Fibroblast of pulmonary artery (primary cell): ENCODE measurements at regions not wholly inside any gene's neighbourhood (a gene's known extent, or its start where the extent isn't known, plus 50 kb on each side); places are given as distances from the start of the nearest gene placed in this dataset.
"Not testable (repeated sequence)": the region's sequence is repeated elsewhere in the genome, so short reads cannot be mapped to it uniquely, and the experiment has no call there.

ENCODE experiments used
- DNase-seq: peaks from one replicate; pipeline ENCODE4 v3.0.0-alpha.2; 2010; ENCODE audit warnings: low read depth
- H3K4me3 ChIP-seq: replicated peaks from 2 replicates; pipeline ENCODE4 v1.5.1; 2011; ENCODE audit warnings: low read depth, mild to moderate bottlenecking, control low read depth, low read length, moderate library complexity
- CTCF ChIP-seq: IDR thresholded peaks from 2 replicates; pipeline ENCODE4 v1.5.1; 2011; ENCODE audit warnings: mild to moderate bottlenecking, control low read depth, low read length, inconsistent platforms; ENCODE audit errors: missing control alignments

- H3K4me3 ChIP-seq = no peak overlapping the region
- TF ChIP-seq CTCF = no peak
- no peak for DNase-seq
Observed at GRCh38 chr14:48714366-48714765, 871.8 kb downstream of the RPS29 start.

- H3K4me3 ChIP-seq = no peak overlapping the region
- no peak for DNase-seq
- no peak for TF ChIP-seq CTCF
Observed at GRCh38 chr14:48710133-48710532, 876.0 kb downstream of the RPS29 start.

DNA sequence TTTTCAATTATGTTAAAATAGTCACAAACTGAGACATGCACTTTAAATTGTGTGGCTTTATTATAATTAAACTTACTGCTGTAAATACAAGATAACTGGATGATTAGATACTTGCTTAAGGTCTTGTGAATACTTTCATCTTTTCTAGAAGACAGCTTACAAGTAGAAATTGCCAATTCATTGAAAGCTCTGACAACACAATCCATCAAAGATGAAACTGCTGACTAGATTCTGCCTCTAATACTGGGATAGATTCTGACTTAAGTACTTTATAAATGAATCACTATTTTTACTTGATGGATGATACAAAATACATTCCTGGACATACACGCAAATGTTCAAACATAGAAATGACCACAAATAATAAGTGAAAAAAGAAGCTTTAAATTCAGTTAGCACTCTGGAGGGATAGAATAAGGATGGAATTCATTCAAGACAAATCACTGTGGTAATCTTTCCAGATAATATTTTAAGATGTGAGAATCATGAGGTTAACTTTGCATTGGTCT is 876.8 kb downstream of the RPS29 start:
- DNase-seq = no peak
- TF ChIP-seq CTCF = no peak
- no peak overlapping the region for H3K4me3 ChIP-seq

DNA sequence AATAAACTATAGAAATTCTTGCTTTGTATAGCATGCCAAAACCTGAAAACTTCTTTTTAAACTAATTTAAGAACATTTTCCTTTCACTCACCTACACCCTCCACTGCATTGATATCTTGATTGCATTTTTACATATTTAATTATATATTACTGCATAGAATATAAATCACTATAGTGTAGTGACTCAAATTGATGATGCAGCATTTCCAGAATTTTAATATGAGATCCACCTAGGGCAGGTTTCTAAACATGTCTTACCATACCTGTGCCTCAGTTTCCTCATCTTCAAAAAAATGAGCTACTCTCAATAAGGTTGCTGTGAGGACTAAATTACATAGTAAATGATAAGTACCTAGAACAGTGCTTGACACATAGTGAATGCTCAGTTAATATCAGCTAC is 881.5 kb downstream of the RPS29 start:
- H3K4me3 ChIP-seq = no peak overlapping the region
- TF ChIP-seq CTCF = no peak
- DNase-seq = no peak

DNA sequence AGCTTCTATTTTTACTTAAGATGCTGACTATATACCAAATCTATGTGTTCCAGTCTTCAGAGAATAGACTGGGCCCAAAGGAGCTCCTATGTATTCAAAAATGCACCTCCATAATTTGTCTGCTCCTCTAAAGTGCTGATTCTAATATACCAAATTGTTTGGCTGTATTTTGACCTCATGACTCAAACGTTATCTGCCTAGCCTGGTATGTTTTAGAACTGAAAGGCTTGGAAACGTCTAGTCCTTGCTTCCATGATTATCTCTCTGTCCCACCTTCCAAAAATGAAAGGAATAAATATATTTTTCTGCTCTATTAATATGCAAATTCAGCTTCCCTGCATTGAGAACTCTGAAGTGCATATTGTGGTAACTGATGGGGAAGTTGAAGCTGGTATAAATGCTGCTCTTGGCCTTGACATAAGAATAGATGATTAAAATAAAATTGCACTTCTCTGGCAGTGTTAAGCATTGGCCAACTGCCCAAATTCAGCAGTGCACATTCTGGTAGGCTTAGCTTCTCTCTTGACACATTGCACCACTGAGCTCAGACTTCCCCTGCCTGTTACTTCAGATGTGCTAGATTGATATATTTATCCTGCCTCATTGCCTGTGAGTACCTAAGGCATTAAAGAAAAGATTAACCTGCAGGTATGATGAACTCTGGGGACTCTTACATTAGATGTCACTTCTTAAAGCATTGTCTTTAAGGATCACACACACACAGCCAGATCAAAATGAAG is 882.3 kb downstream of the RPS29 start:
- no peak overlapping the region for H3K4me3 ChIP-seq
- TF ChIP-seq CTCF = no peak
- peak; percentile 2 for DNase-seq

- DNase-seq, H3K4me3 ChIP-seq: not testable (repeated sequence)
Observed at GRCh38 chr14:48697362-48697761, 888.8 kb downstream of the RPS29 start.

DNA sequence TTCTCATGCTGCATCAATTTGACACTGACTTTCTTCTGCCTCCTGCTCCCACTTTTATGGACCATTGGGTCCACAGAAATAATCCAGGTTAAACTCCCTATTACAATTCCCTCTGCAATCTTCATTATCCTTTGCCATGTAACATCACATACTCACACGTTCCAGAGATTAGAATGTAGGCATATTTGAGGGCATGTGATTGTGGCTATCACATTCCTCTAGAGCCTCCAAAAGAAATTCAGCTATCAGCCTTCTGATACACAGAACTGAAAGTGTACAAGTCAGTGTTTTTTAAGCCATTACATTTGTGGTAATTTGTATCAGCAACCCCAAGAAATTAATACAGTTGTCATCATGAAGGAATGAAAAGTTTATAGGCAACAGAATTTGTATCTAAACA is 892.4 kb downstream of the RPS29 start:
- TF ChIP-seq CTCF = no peak
- no peak overlapping the region for H3K4me3 ChIP-seq
- no peak for DNase-seq
